ENCODE measurements at regions not wholly inside any gene's neighbourhood (a gene's known extent, or its start where the extent isn't known, plus 50 kb on each side); places are given as distances from the start of the nearest gene placed in this dataset.

DNA sequence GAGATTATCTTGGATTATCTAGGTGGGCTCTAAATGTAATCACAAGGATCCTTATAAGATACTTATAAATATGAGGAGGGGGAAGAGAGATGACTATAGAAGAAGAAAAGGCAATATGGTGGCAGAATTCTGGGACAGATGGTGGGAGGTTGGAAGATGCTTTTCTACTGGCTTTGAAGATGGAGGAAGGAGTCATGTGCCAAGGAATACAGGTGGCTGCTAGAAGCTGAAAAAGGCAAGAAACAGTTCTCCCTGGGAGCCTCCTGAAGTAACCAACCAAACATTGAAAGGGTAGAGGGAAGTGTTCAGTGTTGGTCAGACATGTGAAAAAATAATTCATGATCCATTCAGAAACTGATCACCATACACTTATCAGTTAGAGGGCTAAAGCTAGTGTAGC is 213.3 kb downstream of the WDR11 start:
- no peak overlapping the region for H3K4me2 ChIP-seq (ENCODE audit: control insufficient read depth, extremely low read depth, insufficient read depth, low read depth, low read length)
- DNase-seq (ENCODE audit: low read depth, low spot score): no peak

DNA sequence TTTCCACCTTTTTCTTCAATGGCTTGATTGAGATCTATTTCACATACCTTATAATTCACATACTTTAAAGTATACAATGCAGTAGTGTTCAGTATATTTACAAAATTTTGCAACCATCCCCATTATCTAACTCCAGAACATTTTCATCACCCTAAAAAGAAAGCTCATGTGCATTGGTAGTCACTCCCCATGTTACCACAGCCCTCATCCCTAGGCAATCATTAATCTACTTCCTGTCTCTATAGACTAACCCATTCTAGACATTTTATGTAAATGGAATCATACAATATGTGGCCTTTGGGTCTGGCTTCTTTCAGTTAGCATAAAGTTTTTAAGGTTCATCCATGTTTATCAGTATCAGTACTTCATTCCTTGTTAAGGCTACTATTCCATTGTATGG is 214.2 kb downstream of the WDR11 start:
- Histone ChIP-seq H3K36me3 (ENCODE audit: control insufficient read depth in 2 of 2, extremely low read depth in 1 of 2, insufficient read depth in 2 of 2, low read length in 2 of 2) (no peaks in the 10 kb centered on the region), H3K79me2 (ENCODE audit: control insufficient read depth, insufficient read depth, low read length) (no peaks in the 10 kb centered on the region), H3K27ac (ENCODE audit: control insufficient read depth, insufficient read depth, low read length) (no peak overlapping the region), H4K20me1 (ENCODE audit: control insufficient read depth, extremely low read depth, insufficient read depth, low read length) (no peaks in the 10 kb centered on the region), H3K9me1 (ENCODE audit: control insufficient read depth, extremely low read depth, insufficient read depth, low read length) (no peaks in the 10 kb centered on the region), H3K4me3 (ENCODE audit: control insufficient read depth in 2 of 3, extremely low read depth in 1 of 3, insufficient read depth in 2 of 3, low read depth in 1 of 3, low read length in 3 of 3) (no peak overlapping the region), H2AFZ (ENCODE audit: control insufficient read depth, low read length) (no peak overlapping the region), H3K4me2 (ENCODE audit: control insufficient read depth, extremely low read depth, insufficient read depth, low read depth, low read length) (no peak overlapping the region), H3K4me1 (ENCODE audit: control insufficient read depth, extremely low read depth, insufficient read depth, low read length) (peaks cover 23% of the 10 kb centered on the region), H3K9me3 (ENCODE audit: control insufficient read depth, low read depth, low read length) (no peaks in the 10 kb centered on the region), H3K9ac (ENCODE audit: control insufficient read depth, extremely low read depth, insufficient read depth, low read length) (no peak overlapping the region), H3K27me3 (ENCODE audit: control insufficient read depth, extremely low read depth, insufficient read depth, low read length) (no peaks in the 10 kb centered on the region)
- dilution Hi-C loops (cut with MboI; ENCODE audit: extremely low pct_ligation_motif_present, low sequenced_read_pairs): no loop called here
- FAIRE-seq (no peak), DNase-seq (ENCODE audit: low read depth, low spot score) (no peak)
- TF ChIP-seq, protein P1, sequence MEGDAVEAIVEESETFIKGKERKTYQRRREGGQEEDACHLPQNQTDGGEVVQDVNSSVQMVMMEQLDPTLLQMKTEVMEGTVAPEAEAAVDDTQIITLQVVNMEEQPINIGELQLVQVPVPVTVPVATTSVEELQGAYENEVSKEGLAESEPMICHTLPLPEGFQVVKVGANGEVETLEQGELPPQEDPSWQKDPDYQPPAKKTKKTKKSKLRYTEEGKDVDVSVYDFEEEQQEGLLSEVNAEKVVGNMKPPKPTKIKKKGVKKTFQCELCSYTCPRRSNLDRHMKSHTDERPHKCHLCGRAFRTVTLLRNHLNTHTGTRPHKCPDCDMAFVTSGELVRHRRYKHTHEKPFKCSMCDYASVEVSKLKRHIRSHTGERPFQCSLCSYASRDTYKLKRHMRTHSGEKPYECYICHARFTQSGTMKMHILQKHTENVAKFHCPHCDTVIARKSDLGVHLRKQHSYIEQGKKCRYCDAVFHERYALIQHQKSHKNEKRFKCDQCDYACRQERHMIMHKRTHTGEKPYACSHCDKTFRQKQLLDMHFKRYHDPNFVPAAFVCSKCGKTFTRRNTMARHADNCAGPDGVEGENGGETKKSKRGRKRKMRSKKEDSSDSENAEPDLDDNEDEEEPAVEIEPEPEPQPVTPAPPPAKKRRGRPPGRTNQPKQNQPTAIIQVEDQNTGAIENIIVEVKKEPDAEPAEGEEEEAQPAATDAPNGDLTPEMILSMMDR (optimal IDR thresholded peaks at IDR 0.05 in 1 of 3, IDR thresholded peaks at IDR 0.05 in 1 of 3, conservative IDR thresholded peaks at IDR 0.05 in 1 of 3; ENCODE audit: extremely low read depth in 1 of 3, insufficient read depth in 2 of 3, low read length in 3 of 3): no peak

More for the DNA sequence above, 213.3 kb downstream of the WDR11 start:
- H3K9me1 ChIP-seq (ENCODE audit: control insufficient read depth, extremely low read depth, insufficient read depth, low read length): no peaks in the 10 kb centered on the region
- no peak overlapping the region for H2AFZ ChIP-seq (ENCODE audit: control insufficient read depth, low read length)
- no peaks in the 10 kb centered on the region for H3K36me3 ChIP-seq (ENCODE audit: control insufficient read depth in 2 of 2, extremely low read depth in 1 of 2, insufficient read depth in 2 of 2, low read length in 2 of 2)
- no peak overlapping the region for H3K4me3 ChIP-seq (ENCODE audit: control insufficient read depth in 2 of 3, extremely low read depth in 1 of 3, insufficient read depth in 2 of 3, low read depth in 1 of 3, low read length in 3 of 3)
- H3K79me2 ChIP-seq (ENCODE audit: control insufficient read depth, insufficient read depth, low read length): no peaks in the 10 kb centered on the region
- no peaks in the 10 kb centered on the region for H3K9me3 ChIP-seq (ENCODE audit: control insufficient read depth, low read depth, low read length)
- H3K27me3 ChIP-seq (ENCODE audit: control insufficient read depth, extremely low read depth, insufficient read depth, low read length): no peaks in the 10 kb centered on the region
- no peak for FAIRE-seq
- H3K9ac ChIP-seq (ENCODE audit: control insufficient read depth, extremely low read depth, insufficient read depth, low read length): no peak overlapping the region
- H3K4me1 ChIP-seq (ENCODE audit: control insufficient read depth, extremely low read depth, insufficient read depth, low read length): peaks cover 17% of the 10 kb centered on the region
- no peak for TF ChIP-seq EZH2 (IDR thresholded peaks at IDR 0.05; ENCODE audit: low read length)
- TF ChIP-seq, protein P1 (optimal IDR thresholded peaks at IDR 0.05 in 1 of 3, IDR thresholded peaks at IDR 0.05 in 1 of 3, conservative IDR thresholded peaks at IDR 0.05 in 1 of 3; ENCODE audit: extremely low read depth in 1 of 3, insufficient read depth in 2 of 3, low read length in 3 of 3): no peak
- dilution Hi-C loops (cut with MboI; ENCODE audit: extremely low pct_ligation_motif_present, low sequenced_read_pairs): no loop called here
- no peaks in the 10 kb centered on the region for H4K20me1 ChIP-seq (ENCODE audit: control insufficient read depth, extremely low read depth, insufficient read depth, low read length)
- no peak overlapping the region for H3K27ac ChIP-seq (ENCODE audit: control insufficient read depth, insufficient read depth, low read length)
